IPS-18a (cell line): ENCODE measurements at regions not wholly inside any gene's neighbourhood (a gene's known extent, or its start where the extent isn't known, plus 50 kb on each side); places are given as distances from the start of the nearest gene placed in this dataset.

Experiments
- H3K27ac ChIP-seq: one replicate; pipeline ENCODE4 v1.5.1; 2013; ENCODE audit warnings: low read length
- H3K27me3 ChIP-seq: one replicate; pipeline ENCODE4 v1.6.1; 2013; ENCODE audit warnings: mild to moderate bottlenecking, low read length; ENCODE audit not compliant: control insufficient read depth, insufficient read depth
- H3K36me3 ChIP-seq: one replicate; pipeline ENCODE4 v1.6.1; 2013; ENCODE audit warnings: low read depth, low read length; ENCODE audit not compliant: control insufficient read depth
- H3K4me1 ChIP-seq: one replicate; pipeline ENCODE4 v1.6.1; 2013; ENCODE audit warnings: low read depth, low read length; ENCODE audit not compliant: control insufficient read depth
- H3K4me3 ChIP-seq: one replicate; pipeline ENCODE4 v1.5.1; 2013; ENCODE audit warnings: low read length
- H3K9ac ChIP-seq: one replicate; pipeline ENCODE4 v1.6.1; 2013; ENCODE audit warnings: mild to moderate bottlenecking, low read length, moderate library complexity
- H3K9me3 ChIP-seq: one replicate; pipeline ENCODE4 v1.6.1; 2013; ENCODE audit warnings: low read depth, low read length; ENCODE audit not compliant: control insufficient read depth

DNA sequence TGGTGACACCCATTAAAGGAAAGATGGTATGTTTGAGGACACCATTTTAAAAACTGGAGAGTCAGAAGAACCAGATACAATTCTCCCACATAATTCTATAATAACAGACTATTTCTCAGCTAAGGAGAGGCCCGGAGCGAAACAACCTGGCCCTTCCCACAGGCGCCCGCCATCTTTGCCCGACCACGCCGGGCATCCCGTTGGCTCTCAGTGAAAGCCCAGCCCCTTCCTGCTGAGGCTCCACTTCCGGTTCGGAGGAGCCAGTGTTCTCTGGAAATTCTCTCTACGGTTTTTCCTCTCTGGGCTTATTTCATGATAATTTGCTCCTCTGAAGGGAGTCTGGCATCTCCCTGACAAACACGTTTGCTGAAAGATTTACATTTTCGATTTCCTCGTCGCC is 175.7 kb downstream of the AXIN2 start:
- Histone ChIP-seq H3K9me3 (no peaks in the 10 kb centered on the region), H3K4me3 (no peak overlapping the region)

DNA sequence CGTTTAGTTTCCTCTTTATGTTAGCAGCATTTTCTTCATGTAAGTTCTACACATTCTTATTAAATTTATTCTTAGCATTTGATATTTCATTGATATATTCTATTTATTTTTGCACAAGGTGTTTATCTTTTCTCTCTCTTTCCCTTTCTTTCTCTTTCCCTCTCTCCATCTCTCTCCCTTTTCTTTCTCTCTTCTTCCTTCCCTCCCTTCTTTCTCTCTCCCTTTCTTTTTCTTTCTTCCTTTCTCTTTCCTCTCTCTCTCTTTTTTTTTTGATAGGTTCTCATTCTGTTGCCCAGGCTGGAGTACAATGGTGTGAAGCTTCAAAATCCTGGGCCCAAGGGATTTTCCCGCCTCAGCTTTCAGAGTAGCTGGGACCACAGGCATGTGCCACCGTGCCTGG is 176.4 kb downstream of the AXIN2 start:
- no peak overlapping the region for H3K9ac ChIP-seq
- H3K4me3 ChIP-seq = no peak overlapping the region
- H3K27ac ChIP-seq = no peak overlapping the region
- H3K9me3 ChIP-seq = no peaks in the 10 kb centered on the region
- no peaks in the 10 kb centered on the region for H3K4me1 ChIP-seq
- H3K36me3 ChIP-seq = no peaks in the 10 kb centered on the region
- no peaks in the 10 kb centered on the region for H3K27me3 ChIP-seq

More for the DNA sequence above, 175.7 kb downstream of the AXIN2 start:
- Histone ChIP-seq H3K27ac (no peak overlapping the region), H3K27me3 (no peaks in the 10 kb centered on the region), H3K9ac (no peak overlapping the region), H3K36me3 (no peaks in the 10 kb centered on the region), H3K4me1 (no peaks in the 10 kb centered on the region)

DNA sequence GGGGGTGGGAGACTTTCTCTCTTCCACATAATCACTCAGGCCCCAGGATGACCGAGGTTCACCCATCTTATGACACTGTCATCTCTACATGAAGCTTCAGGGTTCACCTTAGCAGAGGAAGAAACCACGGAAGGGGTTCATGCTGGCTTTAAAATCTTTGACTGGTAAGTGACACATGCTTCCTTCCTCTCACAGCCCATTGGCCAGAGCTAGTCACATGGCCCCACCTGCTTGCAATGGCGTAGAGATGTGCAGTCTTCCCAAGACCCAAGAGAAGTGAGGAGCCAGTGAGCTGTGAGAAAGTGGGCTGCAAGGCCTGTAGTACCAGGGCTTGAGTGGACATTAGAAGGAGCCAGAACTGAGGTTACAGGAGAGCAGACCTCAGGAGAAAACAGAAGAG is 180.3 kb downstream of the AXIN2 start:
- no peaks in the 10 kb centered on the region for H3K36me3 ChIP-seq
- H3K27ac ChIP-seq = no peak overlapping the region
- H3K9me3 ChIP-seq = no peaks in the 10 kb centered on the region
- no peaks in the 10 kb centered on the region for H3K27me3 ChIP-seq
- H3K9ac ChIP-seq = no peak overlapping the region
- no peaks in the 10 kb centered on the region for H3K4me1 ChIP-seq
- no peak overlapping the region for H3K4me3 ChIP-seq

DNA sequence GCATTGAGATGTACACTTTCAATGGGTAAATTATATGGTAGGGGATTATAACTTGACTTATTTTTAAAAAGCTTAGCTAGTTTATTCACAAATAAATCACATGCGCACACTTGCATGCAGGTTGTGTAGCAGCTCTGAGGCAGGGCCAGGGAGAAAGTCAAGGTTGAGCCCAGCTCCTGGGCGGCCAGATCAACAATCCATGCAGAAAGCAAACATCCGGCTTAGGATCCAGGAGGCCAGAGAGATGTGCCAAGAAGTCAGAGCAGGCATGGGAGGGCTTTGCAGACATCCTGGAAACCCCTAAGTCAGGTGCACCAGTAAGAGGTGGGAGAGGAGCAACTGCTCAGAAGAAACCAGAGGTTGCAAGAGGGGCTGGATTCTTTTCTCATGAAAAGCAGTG is 186.5 kb downstream of the AXIN2 start:
- H3K4me1 ChIP-seq = no peaks in the 10 kb centered on the region
- no peak overlapping the region for H3K27ac ChIP-seq
- no peaks in the 10 kb centered on the region for H3K9me3 ChIP-seq
- H3K4me3 ChIP-seq = no peak overlapping the region
- H3K27me3 ChIP-seq = no peaks in the 10 kb centered on the region
- H3K9ac ChIP-seq = no peak overlapping the region
- H3K36me3 ChIP-seq = no peaks in the 10 kb centered on the region

DNA sequence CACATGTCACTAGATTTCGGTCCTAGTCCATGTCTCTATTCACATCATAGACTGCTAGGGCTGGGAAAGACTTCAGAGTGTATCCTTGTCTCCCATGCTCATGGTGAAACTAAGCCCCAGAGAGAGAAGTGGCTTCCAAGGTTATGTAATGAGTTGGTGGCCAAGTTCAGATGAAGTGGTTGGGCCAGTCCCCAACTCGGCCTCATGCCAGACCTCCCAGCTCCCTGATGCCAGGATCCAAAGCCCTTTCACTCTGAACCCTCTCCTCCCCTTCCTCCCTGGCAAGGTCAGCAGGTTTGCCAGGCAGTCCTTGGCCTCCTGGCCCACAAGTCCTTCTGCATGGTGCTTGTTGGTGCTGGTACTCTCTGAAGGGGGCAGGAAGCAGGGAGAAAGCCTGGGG is 189.7 kb downstream of the AXIN2 start:
- Histone ChIP-seq H3K36me3 (no peaks in the 10 kb centered on the region), H3K27me3 (no peaks in the 10 kb centered on the region), H3K27ac (no peak overlapping the region), H3K9me3 (no peaks in the 10 kb centered on the region), H3K4me3 (no peak overlapping the region), H3K4me1 (no peaks in the 10 kb centered on the region), H3K9ac (no peak overlapping the region)

DNA sequence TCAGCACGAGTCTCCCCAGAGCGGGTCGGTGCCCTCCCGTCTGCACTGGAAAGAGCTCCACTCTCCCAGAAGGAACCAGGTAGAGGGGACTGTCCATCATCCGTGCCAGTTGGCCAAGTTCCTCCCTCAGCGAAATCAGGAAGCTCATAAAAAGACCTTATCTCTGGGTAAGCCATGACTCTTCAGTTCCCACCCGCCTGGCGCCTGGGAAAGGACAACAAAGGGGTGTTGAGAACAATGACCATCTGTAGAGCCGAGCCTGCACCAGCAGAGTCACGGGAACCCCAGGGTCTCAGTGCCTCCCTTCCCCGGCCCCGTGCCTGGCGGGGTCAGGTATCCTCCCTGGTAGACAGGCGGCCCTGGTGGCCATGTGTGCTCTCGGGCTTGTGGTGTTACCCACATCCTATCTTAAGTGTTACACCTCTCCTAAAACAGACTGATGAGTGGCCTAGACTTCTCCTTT is 190.7 kb downstream of the AXIN2 start:
- Histone ChIP-seq H3K9ac (no peak overlapping the region), H3K9me3 (no peaks in the 10 kb centered on the region), H3K4me1 (no peaks in the 10 kb centered on the region), H3K27me3 (no peaks in the 10 kb centered on the region), H3K36me3 (no peaks in the 10 kb centered on the region), H3K27ac (no peak overlapping the region), H3K4me3 (no peak overlapping the region)

DNA sequence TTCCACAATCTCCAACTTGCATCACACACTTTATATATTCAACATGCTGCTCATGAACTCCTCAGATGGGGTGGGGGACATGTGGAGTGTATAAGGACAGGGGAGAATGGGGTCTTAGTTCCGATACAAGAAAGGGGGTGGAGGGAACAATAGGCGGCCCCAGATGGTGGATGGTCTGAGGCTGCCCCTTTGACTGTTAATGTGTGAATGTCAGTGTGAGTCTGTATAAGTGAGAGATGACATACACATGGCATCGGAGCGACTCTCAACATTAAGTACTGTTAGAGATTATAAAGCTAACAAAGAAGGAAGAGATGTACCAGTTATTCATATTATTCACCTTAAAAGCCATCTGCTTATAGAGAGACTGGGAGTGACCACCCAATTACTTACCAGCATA is 193.1 kb downstream of the AXIN2 start:
- H3K27ac ChIP-seq = no peak overlapping the region
- no peak overlapping the region for H3K4me3 ChIP-seq
- no peak overlapping the region for H3K9ac ChIP-seq
- H3K4me1 ChIP-seq = no peaks in the 10 kb centered on the region
- no peaks in the 10 kb centered on the region for H3K9me3 ChIP-seq
- no peaks in the 10 kb centered on the region for H3K27me3 ChIP-seq
- H3K36me3 ChIP-seq = no peaks in the 10 kb centered on the region

DNA sequence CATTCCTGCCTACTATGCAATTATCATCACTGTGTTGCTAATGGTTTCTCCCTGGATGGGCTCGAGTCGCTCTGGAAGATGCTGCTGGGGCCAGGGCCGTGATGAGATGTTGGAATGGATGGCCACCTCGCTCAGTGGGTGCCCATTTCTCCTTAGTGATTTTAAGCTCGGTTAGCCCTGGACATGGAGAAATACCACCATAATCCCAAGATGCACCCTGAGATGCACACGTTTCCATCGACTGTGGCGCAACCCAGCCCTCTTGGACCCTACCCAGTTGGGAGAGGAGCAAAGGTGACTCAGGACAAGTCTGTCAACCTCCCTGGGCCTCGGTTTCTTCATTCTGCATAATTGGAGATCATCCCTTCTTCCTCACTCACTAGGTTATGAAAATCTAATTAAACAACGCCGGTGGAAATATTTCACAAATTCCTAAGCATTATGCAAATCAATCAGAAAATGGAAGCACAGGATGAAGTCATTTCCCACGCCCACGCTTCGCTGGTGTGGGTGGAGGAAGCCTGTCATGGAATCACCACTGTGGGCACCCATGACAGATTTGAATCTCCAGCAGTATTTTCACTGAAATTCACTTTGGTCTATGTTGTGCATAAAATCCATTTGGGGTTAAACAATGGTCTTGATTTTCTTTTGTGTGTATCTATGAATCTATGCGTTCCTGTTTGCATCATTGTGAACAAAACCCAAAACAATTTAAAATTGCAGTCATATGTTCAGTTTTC is 195.2 kb downstream of the AXIN2 start:
- no peak overlapping the region for H3K9ac ChIP-seq
- H3K4me1 ChIP-seq = no peaks in the 10 kb centered on the region
- H3K27ac ChIP-seq = no peak overlapping the region
- no peaks in the 10 kb centered on the region for H3K36me3 ChIP-seq
- H3K9me3 ChIP-seq = no peaks in the 10 kb centered on the region
- no peak overlapping the region for H3K4me3 ChIP-seq
- H3K27me3 ChIP-seq = no peaks in the 10 kb centered on the region

DNA sequence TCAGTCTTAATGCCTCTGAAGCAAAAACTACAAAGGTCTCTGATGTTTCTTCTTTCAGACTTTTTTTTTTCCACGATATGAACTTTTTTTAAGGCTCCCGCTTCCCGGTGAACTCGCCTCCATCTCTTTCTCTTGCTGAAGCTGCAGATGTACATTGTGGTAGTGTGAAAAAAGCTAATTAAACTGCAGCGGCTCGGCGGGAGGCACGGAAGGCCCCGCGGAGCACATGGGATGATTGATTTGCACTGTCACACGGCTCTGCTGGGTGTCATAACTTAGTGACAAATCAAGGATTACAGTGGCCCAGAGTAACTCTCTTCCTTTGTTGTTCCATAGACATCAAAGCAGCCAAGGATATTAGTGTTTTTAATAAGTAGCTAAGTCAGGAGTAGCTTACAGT is 196.3 kb downstream of the AXIN2 start:
- H3K27me3 ChIP-seq = no peaks in the 10 kb centered on the region
- H3K9me3 ChIP-seq = no peaks in the 10 kb centered on the region
- H3K9ac ChIP-seq = no peak overlapping the region
- H3K4me3 ChIP-seq = no peak overlapping the region
- H3K36me3 ChIP-seq = no peaks in the 10 kb centered on the region
- no peak overlapping the region for H3K27ac ChIP-seq
- H3K4me1 ChIP-seq = no peaks in the 10 kb centered on the region

DNA sequence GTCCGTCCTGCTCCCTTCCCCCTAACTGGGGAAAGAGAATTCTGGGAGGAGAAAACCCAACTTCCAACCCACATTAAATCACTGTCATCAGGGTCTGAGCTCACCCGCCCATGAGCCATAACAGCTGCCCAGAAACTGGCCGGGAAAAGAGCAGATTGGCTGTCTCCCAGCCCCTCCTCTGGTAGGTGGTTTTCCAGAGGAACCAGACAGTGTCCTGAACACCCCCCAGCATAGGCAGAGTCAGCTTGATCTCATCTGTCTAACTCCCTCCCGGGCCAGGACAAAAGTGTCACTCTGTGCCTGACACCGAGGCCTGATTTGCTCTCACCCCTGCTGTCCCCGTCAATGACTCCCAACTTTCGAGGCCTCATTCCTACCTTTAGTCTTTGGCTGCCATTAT is 197.0 kb downstream of the AXIN2 start:
- no peaks in the 10 kb centered on the region for H3K9me3 ChIP-seq
- no peaks in the 10 kb centered on the region for H3K4me1 ChIP-seq
- H3K27ac ChIP-seq = no peak overlapping the region
- no peak overlapping the region for H3K9ac ChIP-seq
- H3K27me3 ChIP-seq = no peaks in the 10 kb centered on the region
- H3K4me3 ChIP-seq = no peak overlapping the region
- no peaks in the 10 kb centered on the region for H3K36me3 ChIP-seq

DNA sequence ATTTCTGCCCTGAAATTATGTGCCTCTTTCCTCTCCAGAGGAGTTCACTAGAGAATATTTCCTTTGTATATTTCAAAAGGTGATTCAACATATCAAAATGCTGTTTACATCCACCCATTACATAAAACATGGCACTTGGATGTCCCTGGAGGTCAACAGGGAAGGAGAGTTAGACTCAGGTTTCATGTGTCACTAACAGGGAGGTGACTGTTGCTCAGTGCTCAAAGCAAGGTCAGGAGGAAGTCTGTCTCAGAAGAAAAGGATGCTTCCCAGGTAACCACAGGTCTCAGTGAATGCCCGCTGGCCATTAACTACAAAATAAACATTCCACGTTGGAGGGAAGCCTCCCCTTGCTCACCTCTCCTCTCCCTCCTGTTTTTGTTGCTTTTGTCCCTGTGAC is 198.6 kb downstream of the AXIN2 start:
- H3K4me3 ChIP-seq = no peak overlapping the region
- H3K27me3 ChIP-seq = no peaks in the 10 kb centered on the region
- no peaks in the 10 kb centered on the region for H3K4me1 ChIP-seq
- no peaks in the 10 kb centered on the region for H3K9me3 ChIP-seq
- H3K36me3 ChIP-seq = no peaks in the 10 kb centered on the region
- no peak overlapping the region for H3K27ac ChIP-seq
- no peak overlapping the region for H3K9ac ChIP-seq

DNA sequence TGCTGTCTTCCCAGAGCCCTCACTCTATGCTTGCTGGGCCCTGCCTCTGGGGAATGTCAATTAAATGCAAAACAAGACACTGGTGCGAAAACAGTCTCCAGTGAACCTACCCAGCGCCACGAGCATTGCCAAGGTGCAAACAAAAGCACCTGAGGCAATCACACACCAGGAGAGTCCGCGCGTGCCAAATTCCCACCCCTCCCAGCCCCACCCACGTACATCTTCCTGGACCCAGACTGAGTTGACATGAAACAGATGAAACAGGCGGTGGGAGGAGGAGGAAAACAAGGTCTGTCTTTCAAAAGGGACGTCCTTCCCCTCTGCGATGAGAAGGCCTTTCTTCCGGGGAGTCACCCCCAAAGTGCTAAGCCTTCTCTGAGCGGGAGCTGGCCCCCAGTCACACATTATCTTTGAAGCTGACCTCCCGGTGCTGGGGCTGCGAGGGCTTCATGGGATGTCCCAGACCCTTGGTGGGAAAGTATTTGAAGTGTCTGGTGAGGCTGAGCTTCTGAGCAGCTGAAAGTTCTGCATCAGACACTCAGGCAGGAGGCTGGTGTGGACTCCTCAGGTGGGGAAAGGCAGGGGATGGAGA is 200.4 kb downstream of the AXIN2 start:
- Histone ChIP-seq H3K4me1 (no peaks in the 10 kb centered on the region), H3K27me3 (no peaks in the 10 kb centered on the region), H3K9ac (no peak overlapping the region), H3K9me3 (no peaks in the 10 kb centered on the region), H3K27ac (no peak overlapping the region), H3K36me3 (no peaks in the 10 kb centered on the region), H3K4me3 (no peak overlapping the region)
